IMR-90 (cell line): ENCODE measurements at regions not wholly inside any gene's neighbourhood (a gene's known extent, or its start where the extent isn't known, plus 50 kb on each side); places are given as distances from the start of the nearest gene placed in this dataset.

Source experiments
- ATAC-seq: fragments of 200-7000 bp; cut with Tn5 transposase; 2 replicates; pipeline ENCODE4 v1.9.1; 2020; ENCODE audit warnings: low read depth, mild to moderate bottlenecking, moderate library complexity
- BruUV-seq: library from RNA; stranded (reverse); fragments of 400-500 nt; replicated peaks from 2 replicates; lab custom pipeline; 2021; lab: Mats Ljungman, UMichigan
- CTCF ChIA-PET: fragments of 300-600 bp; formaldehyde crosslinking; extraction: SDS; loops from one replicate; lab custom pipeline; 2021; ENCODE audit warnings: antibody characterized with exemption; lab: Yijun Ruan, JAX
- POLR2A ChIA-PET: fragments of 300-600 bp; sonication (Branson Sonifier 250); formaldehyde crosslinking; loops from one replicate; lab custom pipeline; 2022; ENCODE audit warnings: antibody characterized with exemption; ENCODE audit not compliant: unreplicated experiment; lab: Charles Lee
- DNase-seq: peaks from one replicate; pipeline ENCODE4 v3.0.0; 2013
- H2AFZ ChIP-seq: replicated peaks from 2 replicates; pipeline ENCODE3; 2013; ENCODE audit warnings: low read length, mild to moderate bottlenecking; ENCODE audit not compliant: poor library complexity
- H2AK5ac ChIP-seq: 2 replicates; pipeline ENCODE4 v1.6.1; 2013; ENCODE audit warnings: low read depth, low read length, inconsistent platforms
- H2AK9ac ChIP-seq: replicated peaks from 2 replicates; pipeline ENCODE3; 2013; ENCODE audit warnings: mild to moderate bottlenecking, low read depth, low read length, moderate library complexity; ENCODE audit not compliant: poor library complexity
- H2BK120ac ChIP-seq: 2 replicates; pipeline ENCODE4 v1.6.1; 2013; ENCODE audit warnings: low read depth, low read length, inconsistent platforms
- H2BK15ac ChIP-seq: 3 replicates; pipeline ENCODE4 v1.6.1; 2013; ENCODE audit warnings: low read depth, low read length, inconsistent platforms
- H2BK20ac ChIP-seq: 2 replicates; pipeline ENCODE4 v1.6.1; 2013; ENCODE audit warnings: low read depth, mild to moderate bottlenecking, inconsistent platforms, low read length, moderate library complexity
- H2BK5ac ChIP-seq: 2 replicates; pipeline ENCODE4 v1.6.1; 2013; ENCODE audit warnings: mild to moderate bottlenecking, low read depth, low read length, inconsistent platforms; ENCODE audit not compliant: poor library complexity, severe bottlenecking
- H3K14ac ChIP-seq: replicated peaks from 2 replicates; pipeline ENCODE4 v1.6.1; 2013; ENCODE audit warnings: low read depth, low read length, inconsistent platforms
- H3K18ac ChIP-seq: 2 replicates; pipeline ENCODE4 v1.6.1; 2013; ENCODE audit warnings: low read depth, low read length, control low read depth
- H3K23ac ChIP-seq: 2 replicates; pipeline ENCODE4 v1.6.1; 2013; ENCODE audit warnings: low read depth, low read length, inconsistent platforms
- H3K27ac ChIP-seq: 2 replicates; pipeline ENCODE4 v1.5.1; 2013; ENCODE audit warnings: mild to moderate bottlenecking, control low read depth, low read length; ENCODE audit not compliant: insufficient read depth
- H3K27me3 ChIP-seq: 2 replicates; pipeline ENCODE4 v1.6.1; 2013; ENCODE audit warnings: low read length; ENCODE audit not compliant: control insufficient read depth, insufficient read depth
- H3K36me3 ChIP-seq: 2 replicates; pipeline ENCODE4 v1.6.1; 2013; ENCODE audit warnings: low read length, mixed read lengths; ENCODE audit not compliant: control insufficient read depth, insufficient read depth
- H3K4ac ChIP-seq: 2 replicates; pipeline ENCODE4 v1.6.1; 2013; ENCODE audit warnings: low read depth, low read length, inconsistent platforms
- H3K4me1 ChIP-seq: 2 replicates; pipeline ENCODE4 v1.6.1; 2013; ENCODE audit warnings: low read length, mixed read lengths; ENCODE audit not compliant: control insufficient read depth, insufficient read depth
- H3K4me2 ChIP-seq: 2 replicates; pipeline ENCODE4 v1.6.1; 2013; ENCODE audit warnings: low read depth, mild to moderate bottlenecking, control low read depth, low read length, moderate library complexity
- H3K4me3 ChIP-seq: 2 replicates; pipeline ENCODE4 v1.5.1; 2013; ENCODE audit warnings: low read depth, mild to moderate bottlenecking, control low read depth, low read length, moderate library complexity; ENCODE audit not compliant: insufficient read depth
- H3K56ac ChIP-seq: 2 replicates; pipeline ENCODE4 v1.6.1; 2013; ENCODE audit warnings: low read length, inconsistent platforms; ENCODE audit not compliant: insufficient read depth; ENCODE audit errors: extremely low read depth
- H3K79me1 ChIP-seq, 2 experiments: 2 replicates each; pipeline ENCODE4 v1.6.1; 2013; ENCODE audit warnings: low read length in 2 of 2, inconsistent platforms in 1 of 2, low read depth in 1 of 2
- H3K9ac ChIP-seq: 2 replicates; pipeline ENCODE4 v1.6.1; 2013; ENCODE audit warnings: low read depth, low read length, control low read depth
- H3K9me1 ChIP-seq: 2 replicates; pipeline ENCODE4 v1.6.1; 2013; ENCODE audit warnings: low read length, inconsistent platforms; ENCODE audit not compliant: insufficient read depth
- H3K9me3 ChIP-seq: 2 replicates; pipeline ENCODE4 v1.6.1; 2013; ENCODE audit warnings: low read length; ENCODE audit not compliant: control insufficient read depth, insufficient read depth
- H4K20me1 ChIP-seq: 2 replicates; pipeline ENCODE4 v1.6.1; 2013; ENCODE audit warnings: low read length, inconsistent platforms; ENCODE audit not compliant: insufficient read depth
- H4K5ac ChIP-seq: 2 replicates; pipeline ENCODE4 v1.6.1; 2013; ENCODE audit warnings: mild to moderate bottlenecking, low read depth, low read length, control low read depth
- H4K8ac ChIP-seq, 2 experiments: 2 replicates each; pipeline ENCODE4 v1.6.1; 2013; ENCODE audit warnings: low read depth in 2 of 2, low read length in 2 of 2, control low read depth in 1 of 2, inconsistent platforms in 1 of 2
- H4K91ac ChIP-seq: 2 replicates; pipeline ENCODE4 v1.6.1; 2013; ENCODE audit warnings: low read depth, low read length, inconsistent platforms; ENCODE audit not compliant: insufficient read depth
- FOS ChIP-seq: fragments of 150-350 bp; IDR thresholded peaks from 2 replicates; pipeline ENCODE4 v1.6.1; 2016; ENCODE audit warnings: low read depth, low read length
- MAZ ChIP-seq: IDR thresholded peaks from 2 replicates; pipeline ENCODE4 v1.6.1; 2012; ENCODE audit warnings: low read depth, mild to moderate bottlenecking, low read length, improper control_type of control experiment, moderate library complexity, borderline replicate concordance
- MXI1 ChIP-seq: IDR thresholded peaks from 2 replicates; pipeline ENCODE4 v1.6.1; 2012; ENCODE audit warnings: low read depth, mild to moderate bottlenecking, low read length, moderate library complexity, borderline replicate concordance
- POLR2A ChIP-seq: IDR thresholded peaks from 2 replicates; pipeline ENCODE4 v1.6.1; 2012; ENCODE audit warnings: mild to moderate bottlenecking, low read depth, low read length
- RFX5 ChIP-seq: IDR thresholded peaks from 2 replicates; pipeline ENCODE4 v1.8.0; 2012; ENCODE audit warnings: low read depth, mild to moderate bottlenecking, low read length, moderate library complexity
- USF2 ChIP-seq: fragments of 150-350 bp; IDR thresholded peaks from 2 replicates; pipeline ENCODE4 v1.6.1; 2017; ENCODE audit warnings: mild to moderate bottlenecking, antibody characterized with exemption, low read length, low read depth
- WGBS, 2 experiments: methylation state at CpG; one replicate each; pipeline versions ENCODE4 v1.1.5 to v1.1.7; 2013; ENCODE audit warnings: missing lambda C conversion rate in 2 of 2; ENCODE audit not compliant: insufficient read length in 1 of 2; ENCODE audit errors: extremely low coverage in 2 of 2; 5-methylcytosine and 5-hydroxymethylcytosine counted together
- dilution Hi-C: fragments of 300-500 bp; cut with HindIII; formaldehyde crosslinking; loops from one replicate; pipeline ENCODE4 v1.14.3; 2018; ENCODE audit warnings: low sequenced_read_pairs; ENCODE audit not compliant: unreplicated experiment
- in situ Hi-C: fragments of 300-500 bp; cut with MboI; formaldehyde crosslinking; loops from 3 replicates; pipeline ENCODE4 v1.14.3; 2019; ENCODE audit warnings: low sequenced_read_pairs, inconsistent platforms, mixed read lengths
- intact Hi-C: fragments of 100-400 bp; cut with micrococcal nuclease; formaldehyde crosslinking; loops from 2 replicates; pipeline ENCODE4 v1.10.0; 2022

- no peak overlapping the region for H2BK120ac ChIP-seq
- ATAC-seq = no peak
- intact Hi-C loops (no loop called here), dilution Hi-C loops (no loop called here), in situ Hi-C loops (no loop called here)
- H3K27ac ChIP-seq = no peak overlapping the region
- no peak overlapping the region for H3K18ac ChIP-seq
- ChIA-PET CTCF (no interaction called here), POLR2A (no interaction called here)
- no peak overlapping the region for H3K9ac ChIP-seq
- H2BK15ac ChIP-seq = no peak overlapping the region
- H3K14ac ChIP-seq = no peak overlapping the region
- H3K36me3 ChIP-seq = no peaks in the 10 kb centered on the region
- H3K9me1 ChIP-seq = no peaks in the 10 kb centered on the region
- H4K5ac ChIP-seq = no peak overlapping the region
- no peaks in the 10 kb centered on the region for H3K4me1 ChIP-seq
- H4K20me1 ChIP-seq = no peaks in the 10 kb centered on the region
- no peak overlapping the region for H2AFZ ChIP-seq
- H2BK20ac ChIP-seq = no peak overlapping the region
- no peak overlapping the region for H3K23ac ChIP-seq
- no peak overlapping the region for H3K4ac ChIP-seq
- H3K56ac ChIP-seq = no peak overlapping the region
- no peak overlapping the region for H4K91ac ChIP-seq
- TF ChIP-seq USF2 = no peak
- TF ChIP-seq MAZ = no peak
- no peak for TF ChIP-seq MXI1
- TF ChIP-seq FOS = no peak
- TF ChIP-seq POLR2A = no peak
- TF ChIP-seq RFX5 = no peak
- H3K4me3 ChIP-seq = no peak overlapping the region
- no peak overlapping the region for H4K8ac ChIP-seq
- BruUV-seq = no TSS peak
- H3K27me3 ChIP-seq = no peaks in the 10 kb centered on the region
- WGBS, 2 experiments = no CpG with 5 or more reads among the region's 3 CpGs
- 0 out of 2 replicates have a peak, but pooled peaks cover 3% of the 10 kb centered on the region for H3K9me3 ChIP-seq
- H2AK9ac ChIP-seq = no peak overlapping the region
- no peaks in the 10 kb centered on the region for H3K79me1 ChIP-seq
- no peak overlapping the region for H2AK5ac ChIP-seq
- H2BK5ac ChIP-seq = no peak overlapping the region
- no peak overlapping the region for H3K4me2 ChIP-seq
- no peak for DNase-seq
Measured at GRCh38 chr2:147607379-147607778, 237.4 kb upstream of the ACVR2A start.
